Ovary (tissue), 3 donors: ENCODE measurements at regions not wholly inside any gene's neighbourhood (a gene's known extent, or its start where the extent isn't known, plus 50 kb on each side); places are given as distances from the start of the nearest gene placed in this dataset.

Source experiments
- CTCF ChIP-seq, 3 donors: fragments of 450-650 bp in 2 of 3; fragments of 200-600 bp in 1 of 3; IDR thresholded peaks; one replicate each; pipeline versions ENCODE4 v1.5.1 to v1.8.0; 2016 to 2022; ENCODE audit warnings: antibody characterized with exemption in 3 of 3, mild to moderate bottlenecking in 1 of 3
- EP300 ChIP-seq: sonication (generic); formaldehyde crosslinking; IDR thresholded peaks from one replicate; pipeline ENCODE4 v1.6.1; 2017; ENCODE audit warnings: antibody characterized with exemption
- POLR2A ChIP-seq: fragments of 450-650 bp; IDR thresholded peaks from one replicate; pipeline ENCODE4 v1.6.1; 2017; ENCODE audit warnings: antibody characterized with exemption, mild to moderate bottlenecking, moderate library complexity
- donor health status: DM: no; HTN: no; CAD: no.

- TF ChIP-seq CTCF (IDR thresholded peaks at IDR 0.05) (no peak), POLR2A (no peak), EP300 (no peak)
Measured at GRCh38 chr4:136112116-136112515, 1420.2 kb downstream of the PCDH18 start.
